Glomerular endothelial cell (primary cell): ENCODE measurements at regions not wholly inside any gene's neighbourhood (a gene's known extent, or its start where the extent isn't known, plus 50 kb on each side); places are given as distances from the start of the nearest gene placed in this dataset.

Experiments
- DNase-seq: peaks from one replicate; pipeline ENCODE4 v3.0.0-alpha.2; 2011; ENCODE audit warnings: low read depth, low spot score; ENCODE audit errors: extremely low read depth

DNA sequence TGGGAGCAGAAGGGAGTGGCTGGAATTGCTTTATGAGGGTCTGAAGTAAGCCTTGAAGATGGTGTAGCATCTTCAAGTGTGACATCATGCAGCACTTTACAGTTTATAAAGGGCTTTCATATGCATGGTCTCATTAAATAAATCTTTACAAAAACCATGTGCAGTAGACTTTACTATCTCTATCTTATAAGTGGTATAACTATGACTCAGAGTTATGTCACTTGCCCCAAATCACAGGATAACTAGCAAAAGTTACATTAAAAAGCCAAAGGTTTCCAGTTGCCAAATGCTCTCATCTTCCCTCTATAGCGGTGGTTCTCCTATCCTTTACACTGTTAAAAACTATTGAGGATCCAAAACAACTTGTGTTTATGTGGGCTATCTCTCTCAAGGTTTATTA lies 687.7 kb upstream of the MARCKS start:
- no peak for DNase-seq

DNA sequence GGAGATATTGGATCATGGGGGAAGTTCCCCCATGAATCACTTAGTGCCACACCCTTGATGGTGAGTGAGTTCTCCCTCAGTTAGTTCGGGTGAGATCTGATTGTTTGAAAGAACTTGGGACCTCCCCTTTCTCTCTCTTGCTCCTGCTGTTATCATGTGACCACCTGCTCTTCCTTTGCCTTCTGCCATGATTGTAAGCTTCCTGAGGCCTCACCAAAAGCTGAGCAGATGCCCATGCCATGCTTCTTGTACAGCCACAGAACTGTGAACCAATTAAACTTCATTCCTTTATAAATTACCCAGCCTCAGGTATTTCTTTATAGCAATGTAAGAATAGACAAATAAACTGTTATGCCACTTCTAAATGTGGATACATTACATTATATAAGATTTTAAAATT lies 686.7 kb upstream of the MARCKS start:
- no peak for DNase-seq

DNA sequence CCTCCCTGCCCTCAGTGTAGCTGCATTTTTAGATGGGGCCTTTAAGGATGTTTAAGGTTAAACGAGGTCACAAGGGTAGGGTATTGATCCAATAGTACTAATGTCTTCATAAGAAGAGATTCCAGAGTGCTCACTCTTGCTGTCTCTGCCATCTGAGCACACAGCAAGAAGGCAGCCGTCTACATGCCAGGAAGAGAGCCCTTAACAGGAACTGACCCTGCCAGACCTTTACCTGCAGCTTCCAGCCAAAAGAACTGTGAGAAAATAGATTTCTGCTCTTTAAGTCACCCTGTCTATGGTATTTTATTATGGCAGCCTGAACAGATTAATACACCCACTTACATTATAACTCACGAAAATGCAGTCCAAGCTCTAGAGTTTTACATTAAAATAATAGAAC lies 685.3 kb upstream of the MARCKS start:
- DNase-seq, result no peak

GRCh38 chr6:113172531-113172966 lies 684.6 kb upstream of the MARCKS start:
- no peak for DNase-seq

GRCh38 chr6:113178349-113178748 lies 678.8 kb upstream of the MARCKS start:
- no peak for DNase-seq

GRCh38 chr6:113181164-113181563 lies 676.0 kb upstream of the MARCKS start:
- no peak for DNase-seq

DNA sequence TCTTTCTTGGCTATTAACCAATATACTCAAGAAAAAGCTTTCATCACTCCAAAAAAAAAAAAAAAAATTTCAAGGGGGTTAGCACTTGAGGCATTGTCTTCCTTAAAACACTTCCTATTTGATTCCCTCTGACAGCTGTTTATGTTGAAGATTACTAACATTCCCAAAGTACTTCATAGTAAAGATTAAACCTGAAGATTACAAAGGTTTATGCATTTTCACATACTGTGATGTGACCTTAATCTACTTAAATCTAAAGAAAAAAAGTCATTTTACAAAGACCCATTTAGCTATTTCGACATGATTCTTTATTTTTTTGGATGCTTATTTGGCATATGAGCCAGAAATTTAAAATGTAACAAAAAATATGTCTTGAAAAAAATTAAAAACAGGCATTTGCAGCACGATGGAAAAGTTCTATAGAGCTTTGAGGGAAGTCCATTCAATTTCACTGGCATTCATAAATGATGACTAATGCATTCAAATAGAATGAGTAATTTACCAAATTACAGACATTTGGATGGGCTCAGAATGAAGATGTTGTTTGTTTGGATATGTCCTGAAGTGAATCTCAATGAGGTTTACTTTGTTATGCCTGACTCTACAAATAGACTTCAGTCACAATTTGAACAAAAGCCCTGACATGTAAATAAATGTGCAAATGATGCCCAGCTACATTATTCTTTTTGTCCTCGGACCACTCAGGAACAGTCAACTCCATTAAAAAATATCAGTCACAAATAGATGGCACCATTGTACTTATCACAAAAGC lies 674.6 kb upstream of the MARCKS start:
- peak; percentile 63 for DNase-seq

DNA sequence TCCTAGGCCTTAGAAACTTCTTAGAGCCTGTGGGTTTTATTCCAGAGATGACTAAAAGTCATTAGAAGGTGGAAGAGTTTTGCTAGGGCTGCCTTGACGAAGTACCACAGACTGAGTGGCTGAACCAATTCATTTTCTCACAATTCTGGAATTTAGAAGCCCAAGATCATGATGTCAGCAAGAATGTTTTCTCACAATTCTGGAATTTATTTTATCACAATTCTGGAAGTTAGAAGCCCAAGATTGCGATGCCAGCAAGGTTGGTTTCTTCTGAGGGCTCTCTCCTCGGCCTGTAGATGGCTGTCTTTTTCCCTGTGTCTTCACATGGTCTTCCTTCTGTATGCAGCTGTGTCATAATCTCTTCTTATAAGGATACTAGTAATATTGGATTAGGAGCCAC lies 672.9 kb upstream of the MARCKS start:
- DNase-seq, result no peak

DNA sequence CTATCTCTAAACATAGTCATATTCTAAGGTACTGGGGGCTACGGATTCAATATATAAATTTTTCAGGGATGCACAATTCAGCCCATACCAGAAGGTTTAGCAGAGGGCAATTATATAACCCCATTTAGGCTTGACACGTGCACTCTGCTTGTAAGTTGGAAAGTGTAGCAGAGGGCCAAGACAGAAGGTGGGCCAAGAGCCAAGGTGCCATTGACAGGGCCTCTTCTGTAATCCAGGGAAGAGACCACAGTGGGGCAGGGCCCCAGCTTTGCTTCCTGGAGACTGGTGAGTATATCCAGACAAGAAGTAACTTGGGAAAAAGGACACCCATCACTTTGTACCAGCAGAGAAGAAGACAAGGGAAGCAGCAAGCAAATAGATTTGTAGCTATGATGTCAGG lies 672.4 kb upstream of the MARCKS start:
- DNase-seq, result no peak

GRCh38 chr6:113185299-113185698 lies 671.8 kb upstream of the MARCKS start:
- no peak for DNase-seq

DNA sequence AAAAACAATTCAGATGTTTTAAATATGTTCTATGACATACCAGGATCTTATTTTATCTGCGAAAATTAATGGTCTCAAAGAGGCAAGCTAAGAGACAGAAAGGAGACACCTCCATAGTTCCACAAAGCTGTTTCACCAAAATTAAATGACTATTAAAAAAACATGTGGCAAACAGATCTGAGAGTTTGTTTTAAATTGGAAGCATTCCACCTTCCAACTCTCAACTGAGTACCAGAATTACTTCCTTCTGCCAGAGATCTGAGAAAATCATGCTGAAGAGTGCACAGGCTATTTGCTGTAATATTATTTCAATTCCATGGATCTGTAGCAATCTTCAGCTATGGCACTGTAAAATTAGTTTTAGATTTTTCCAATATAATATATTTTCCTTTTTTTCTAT lies 669.5 kb upstream of the MARCKS start:
- DNase-seq, result no peak

DNA sequence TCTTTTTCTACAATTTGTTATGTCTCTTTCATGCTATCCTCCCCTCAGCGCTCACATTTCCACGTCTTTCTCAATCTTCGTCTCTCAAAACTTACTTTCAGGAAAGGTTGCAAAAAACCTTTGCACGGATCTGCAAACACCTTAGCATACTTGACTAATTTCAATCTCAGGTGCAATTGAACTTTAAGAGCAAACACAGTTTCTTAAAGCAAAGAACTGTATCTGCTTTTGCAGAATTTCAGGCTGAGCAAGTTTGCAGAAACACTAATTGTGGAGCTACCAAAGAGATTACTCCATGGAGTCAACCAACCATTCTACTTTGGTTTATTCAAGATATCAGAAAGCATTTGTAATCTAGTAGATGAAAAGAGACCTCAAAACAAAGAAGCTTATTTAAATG lies 668.2 kb upstream of the MARCKS start:
- DNase-seq, result no peak

- DNase-seq, result no peak
Measured at GRCh38 chr6:113190170-113190569, 667.0 kb upstream of the MARCKS start.

DNA sequence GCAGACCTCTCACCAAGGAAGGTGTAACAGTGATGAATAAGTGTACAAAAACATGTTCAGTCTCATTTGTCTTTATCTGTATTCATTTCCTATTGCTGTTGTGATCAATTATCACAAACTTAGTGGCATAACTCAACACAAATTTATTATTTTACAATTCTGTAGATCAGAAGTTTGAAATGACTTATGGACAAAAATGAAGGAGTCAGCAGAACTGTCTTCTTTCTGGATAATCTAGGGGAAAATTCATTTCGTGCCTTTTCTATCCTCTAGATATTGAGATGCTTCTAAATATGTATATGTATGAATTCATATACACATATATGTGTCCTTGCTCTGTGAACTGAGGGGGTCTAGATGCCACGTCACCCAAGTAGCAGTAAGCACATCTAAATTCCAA lies 663.1 kb upstream of the MARCKS start:
- DNase-seq, result no peak

DNA sequence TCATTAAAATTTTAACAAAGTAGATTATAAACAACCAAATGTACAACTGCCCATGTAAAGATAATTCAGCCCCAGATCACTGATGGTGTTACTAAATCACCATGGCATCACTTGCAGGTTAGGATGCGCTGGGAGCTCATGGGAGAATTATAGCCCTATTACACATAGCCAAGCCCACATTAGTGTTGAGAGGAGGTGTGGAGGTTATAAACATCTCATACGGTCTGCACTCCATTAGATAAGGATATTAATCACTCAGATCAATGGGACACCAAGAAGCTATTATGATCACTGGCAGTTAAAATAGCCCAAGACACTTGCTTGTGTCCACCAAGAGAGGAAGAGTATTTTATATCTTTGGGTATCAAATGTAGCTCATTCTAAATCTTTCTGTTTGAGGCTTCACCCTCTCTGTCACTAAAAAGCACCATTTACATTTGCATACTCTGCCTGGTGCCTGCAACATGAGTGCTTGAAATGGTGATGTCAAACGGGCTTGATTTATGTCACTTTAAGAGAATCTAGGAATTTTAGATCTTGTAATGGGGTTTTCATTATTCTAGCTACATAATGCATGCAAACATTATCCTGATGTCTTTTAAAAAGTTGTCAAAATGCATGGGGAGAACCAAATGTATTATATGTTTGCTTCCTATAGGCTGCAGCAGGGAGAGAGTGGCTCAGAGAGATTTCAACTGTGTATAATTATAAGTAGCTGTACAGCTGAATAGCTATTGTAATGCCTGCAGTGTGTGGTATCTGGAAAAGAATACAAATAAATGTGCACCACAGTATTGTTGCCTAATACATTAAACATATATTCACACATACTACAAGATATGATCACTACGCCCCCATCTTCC lies 654.1 kb upstream of the MARCKS start:
- no peak for DNase-seq

GRCh38 chr6:113203715-113204110 lies 653.4 kb upstream of the MARCKS start:
- no peak for DNase-seq

DNA sequence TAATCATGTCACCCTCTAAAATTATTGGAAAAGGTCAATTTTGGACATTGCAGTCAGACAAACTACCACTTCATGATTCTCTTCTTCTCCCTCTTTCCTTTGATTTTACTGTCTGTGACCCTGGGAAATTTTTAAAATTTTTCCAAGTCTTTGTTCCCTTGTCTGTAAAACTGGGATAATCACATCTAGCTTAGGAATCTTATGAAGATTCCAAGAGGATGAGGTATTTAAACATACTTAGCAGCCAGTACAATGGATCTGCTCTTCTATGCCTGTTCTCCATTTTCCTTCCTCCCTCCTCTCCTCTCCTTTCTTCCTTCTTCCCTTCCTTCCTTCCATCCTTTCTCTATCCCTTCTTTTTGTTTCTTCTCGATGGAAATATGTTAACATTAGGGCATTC lies 651.6 kb upstream of the MARCKS start:
- no peak for DNase-seq

DNA sequence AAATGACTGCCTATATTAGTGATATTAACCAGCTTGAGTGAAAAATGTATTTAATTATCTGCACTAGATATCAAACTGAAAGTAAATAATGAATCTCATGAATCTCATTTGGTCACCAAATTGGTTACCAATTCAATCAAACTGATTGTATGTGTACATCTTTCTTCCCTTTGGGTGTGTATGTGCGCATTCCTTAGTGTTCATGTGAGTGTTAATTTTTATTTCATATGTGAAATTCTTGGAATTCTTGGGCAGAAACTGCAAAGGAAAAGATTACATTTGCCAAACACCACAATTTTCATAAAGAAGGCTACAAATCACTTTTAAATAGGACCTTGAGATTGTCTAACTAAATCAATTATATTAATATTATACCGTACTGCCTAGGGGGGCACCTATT lies 648.4 kb upstream of the MARCKS start:
- DNase-seq, result no peak

DNA sequence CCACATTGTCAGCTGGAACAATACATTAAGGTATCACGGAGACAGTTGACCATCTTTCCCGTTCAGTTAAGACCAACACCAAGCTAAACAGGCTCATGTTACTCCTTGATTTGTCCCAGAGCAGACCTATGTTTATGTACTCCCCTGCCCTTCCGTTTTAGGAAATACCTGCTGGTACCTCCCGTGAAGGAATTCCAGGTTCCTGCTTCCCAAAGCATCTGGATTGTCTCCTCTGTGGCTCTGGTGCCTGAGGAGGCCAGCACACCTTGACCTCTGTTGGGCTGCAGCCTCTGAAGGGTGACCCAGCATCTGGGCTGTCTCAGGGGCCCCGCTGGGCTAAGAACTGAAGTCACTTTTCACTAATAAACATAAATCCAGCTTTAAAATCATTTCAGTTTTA lies 647.8 kb upstream of the MARCKS start:
- no peak for DNase-seq

DNA sequence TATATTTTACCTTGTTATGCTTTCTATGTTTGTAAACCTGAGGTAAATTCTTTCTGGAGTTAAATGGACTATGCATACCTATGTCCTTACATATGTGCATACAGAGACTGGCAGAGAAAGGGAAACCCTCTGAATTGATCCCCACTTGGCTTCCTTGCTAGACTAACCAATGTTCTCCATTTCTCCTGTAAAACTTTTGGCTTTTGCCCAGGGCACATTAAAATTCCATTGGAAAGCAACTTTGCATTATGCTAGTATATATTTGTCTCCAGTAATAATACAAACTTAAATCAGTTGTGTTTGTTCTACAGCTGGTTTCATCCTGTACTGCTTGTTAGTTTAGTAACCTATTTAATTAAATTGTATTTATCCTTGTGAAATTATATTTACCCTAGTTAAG lies 646.0 kb upstream of the MARCKS start:
- DNase-seq, result no peak

GRCh38 chr6:113219783-113220182 lies 637.4 kb upstream of the MARCKS start:
- no peak for DNase-seq

DNA sequence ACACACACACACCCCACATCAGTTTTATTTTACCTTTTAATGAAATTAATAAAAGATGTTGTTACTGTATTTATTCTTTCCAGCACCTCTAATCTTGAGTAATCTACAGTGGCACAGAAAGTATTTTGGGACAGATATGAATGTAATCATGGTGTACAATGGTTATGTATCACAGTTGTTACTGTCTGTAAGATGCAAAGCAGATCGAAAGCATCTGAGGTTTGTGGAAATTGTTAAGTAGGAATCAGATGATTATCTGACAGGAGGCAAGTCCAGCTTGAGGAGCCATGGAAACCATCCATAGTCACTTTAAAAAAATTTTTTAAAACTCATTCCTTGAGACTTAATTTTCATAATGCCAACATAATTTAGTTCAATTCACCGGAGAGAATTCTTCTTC lies 636.3 kb upstream of the MARCKS start:
- DNase-seq, result no peak
